PC-3 (cell line): ENCODE measurements at regions not wholly inside any gene's neighbourhood (a gene's known extent, or its start where the extent isn't known, plus 50 kb on each side); places are given as distances from the start of the nearest gene placed in this dataset.

Experiments
- ATAC-seq: fragments of 200-7000 bp; cut with Tn5 transposase; 2 replicates; pipeline ENCODE4 v1.9.1; 2020; ENCODE audit warnings: mild to moderate bottlenecking, moderate library complexity
- BruUV-seq: library from RNA; stranded (reverse); fragments of 400-500 nt; replicated peaks from 2 replicates; lab custom pipeline; 2021; lab: Mats Ljungman, UMichigan
- CTCF ChIA-PET: fragments of 300-600 bp; sonication (Branson Sonifier 250); formaldehyde crosslinking; loops from one replicate; lab custom pipeline; 2022; ENCODE audit warnings: antibody characterized with exemption; lab: Charles Lee
- POLR2A ChIA-PET: fragments of 300-600 bp; sonication (Branson Sonifier 250); formaldehyde crosslinking; loops from one replicate; lab custom pipeline; 2022; ENCODE audit warnings: antibody characterized with exemption; ENCODE audit not compliant: unreplicated experiment; lab: Charles Lee
- DNase-seq: peaks from one replicate; pipeline ENCODE4 v3.0.0-alpha.2; 2015
- H2AFZ ChIP-seq: fragments of 300-600 bp; sonication (generic); 2 replicates; pipeline ENCODE4 v1.6.0; 2016; ENCODE audit warnings: antibody characterized with exemption, low read length
- H3F3A ChIP-seq: fragments of 300-600 bp; sonication (generic); one replicate; pipeline ENCODE4 v1.6.0; 2017; ENCODE audit warnings: antibody characterized with exemption, low read length, control low read depth, mild to moderate bottlenecking; ENCODE audit not compliant: unreplicated experiment
- H3K27ac ChIP-seq: fragments of 300-600 bp; sonication (generic); 2 replicates; pipeline ENCODE4 v1.5.1; 2016; ENCODE audit warnings: mild to moderate bottlenecking, low read length
- H3K27me3 ChIP-seq: fragments of 300-600 bp; sonication (generic); 2 replicates; pipeline ENCODE4 v1.6.1; 2016; ENCODE audit warnings: low read length, mixed read lengths
- H3K36me3 ChIP-seq: fragments of 300-600 bp; sonication (generic); 2 replicates; pipeline ENCODE4 v1.6.1; 2016; ENCODE audit warnings: low read depth, mixed run types, low read length, mixed read lengths
- H3K4me1 ChIP-seq: fragments of 300-600 bp; sonication (generic); 2 replicates; pipeline ENCODE4 v1.5.1; 2016; ENCODE audit warnings: low read length; ENCODE audit not compliant: insufficient read depth
- H3K4me2 ChIP-seq: fragments of 300-600 bp; sonication (generic); 2 replicates; pipeline ENCODE4 v1.6.0; 2016; ENCODE audit warnings: low read length
- H3K4me3 ChIP-seq: fragments of 300-600 bp; sonication (generic); 2 replicates; pipeline ENCODE4 v1.5.1; 2016; ENCODE audit warnings: mild to moderate bottlenecking, low read length, mixed read lengths
- H3K79me2 ChIP-seq: fragments of 300-600 bp; sonication (generic); 2 replicates; pipeline ENCODE4 v1.6.1; 2017; ENCODE audit warnings: low read length, mixed read lengths
- H3K9ac ChIP-seq: fragments of 300-600 bp; sonication (generic); 2 replicates; pipeline ENCODE4 v1.6.0; 2016; ENCODE audit warnings: mild to moderate bottlenecking, low read length
- H3K9me2 ChIP-seq: fragments of 300-600 bp; sonication (generic); replicated peaks from 2 replicates; pipeline ENCODE4 v1.6.1; 2016; ENCODE audit warnings: mixed run types, low read length, mixed read lengths
- H3K9me3 ChIP-seq: fragments of 300-600 bp; sonication (generic); 2 replicates; pipeline ENCODE4 v1.6.1; 2016; ENCODE audit warnings: low read length, mixed read lengths
- H4K20me1 ChIP-seq: fragments of 300-600 bp; sonication (generic); 2 replicates; pipeline ENCODE4 v1.6.1; 2016; ENCODE audit warnings: low read length, mixed read lengths
- CTCF ChIP-seq: fragments of 300-600 bp; sonication (generic); conservative IDR thresholded peaks from 2 replicates; pipeline ENCODE4 v1.5.1; 2017; ENCODE audit warnings: antibody characterized with exemption, low read depth, mild to moderate bottlenecking, low read length
- EZH2 ChIP-seq: fragments of 300-600 bp; sonication (generic); IDR thresholded peaks from one replicate; pipeline ENCODE4 v1.6.1; 2017; ENCODE audit warnings: antibody characterized with exemption, mild to moderate bottlenecking, low read length; ENCODE audit not compliant: unreplicated experiment
- EZH2phosphoT487 ChIP-seq: fragments of 300-600 bp; sonication (generic); IDR thresholded peaks from 2 replicates; pipeline ENCODE4 v1.6.1; 2018; ENCODE audit warnings: mild to moderate bottlenecking, antibody characterized with exemption, low read length, borderline replicate concordance
- intact Hi-C: fragments of 100-400 bp; cut with micrococcal nuclease; formaldehyde crosslinking; loops from 2 replicates; pipeline ENCODE4 v1.9.0; 2023

DNA sequence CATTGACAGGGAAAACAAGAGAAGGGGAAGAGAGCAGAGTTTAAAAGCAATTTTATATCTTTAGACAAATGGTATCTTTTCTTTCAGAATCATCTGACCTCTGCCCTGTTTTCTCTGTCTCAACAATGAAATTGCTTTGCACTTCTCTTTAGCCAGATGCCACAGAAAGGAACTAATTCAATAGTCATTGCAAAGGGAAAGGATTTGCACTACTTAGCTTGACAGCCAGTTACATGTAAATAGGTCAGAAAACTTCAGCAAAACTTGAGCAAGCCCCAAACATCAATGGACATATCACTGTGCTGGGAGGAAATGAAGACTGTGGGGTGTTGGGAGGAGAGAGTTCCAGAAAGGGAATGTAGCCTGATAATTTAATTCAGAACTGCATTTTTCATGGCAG is 181.3 kb upstream of the FAM83B start:
- Histone ChIP-seq H3K9ac (no peak overlapping the region), H3K27me3 (no peaks in the 10 kb centered on the region), H2AFZ (no peak overlapping the region), H3F3A (no peaks in the 10 kb centered on the region), H3K27ac (no peak overlapping the region), H4K20me1 (no peaks in the 10 kb centered on the region), H3K4me1 (no peaks in the 10 kb centered on the region), H3K9me3 (peaks cover 14% of the 10 kb centered on the region; the same call in 1 of the 2 replicates), H3K36me3 (no peaks in the 10 kb centered on the region), H3K4me2 (no peak overlapping the region), H3K9me2 (no peaks in the 10 kb centered on the region), H3K4me3 (no peak overlapping the region), H3K79me2 (no peaks in the 10 kb centered on the region)
- no peak for ATAC-seq
- TF ChIP-seq CTCF (no peak), EZH2 (no peak), EZH2phosphoT487 (no peak)
- no peak for DNase-seq
- BruUV-seq: no TSS peak
- ChIA-PET CTCF (no interaction called here), POLR2A (no interaction called here)
- intact Hi-C loops: no loop called here

DNA sequence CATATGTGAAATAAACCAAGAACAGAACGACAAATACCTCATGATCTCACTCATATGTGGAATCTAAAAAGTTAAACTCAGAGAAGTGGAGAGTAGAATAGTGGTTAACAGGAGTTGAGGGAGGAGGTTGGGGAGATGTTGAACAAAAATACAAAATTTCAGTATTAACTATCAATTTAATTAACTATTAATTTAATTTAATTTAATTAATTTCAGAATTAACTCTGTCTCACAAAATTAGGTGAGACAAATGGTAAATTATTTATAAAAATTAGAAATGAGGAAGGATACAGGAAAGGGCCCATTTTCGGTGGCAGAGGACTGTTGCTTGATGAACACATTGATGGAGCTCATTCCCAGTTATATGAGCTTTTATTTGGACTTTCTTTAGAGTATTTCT is 166.0 kb upstream of the FAM83B start:
- ChIA-PET CTCF (no interaction called here), POLR2A (no interaction called here)
- ATAC-seq (no peak), DNase-seq (no peak)
- no peak overlapping the region for H3K9ac ChIP-seq
- no peaks in the 10 kb centered on the region for H3K9me3 ChIP-seq
- H4K20me1 ChIP-seq: no peaks in the 10 kb centered on the region
- peaks cover 21% of the 10 kb centered on the region for H3K4me1 ChIP-seq
- BruUV-seq: no TSS peak
- H3K4me2 ChIP-seq: no peak overlapping the region
- H3K36me3 ChIP-seq: no peaks in the 10 kb centered on the region
- H3K27ac ChIP-seq: no peak overlapping the region
- TF ChIP-seq EZH2 (no peak), CTCF (no peak), EZH2phosphoT487 (no peak)
- intact Hi-C loops: no loop called here
- no peaks in the 10 kb centered on the region for H3K27me3 ChIP-seq
- no peak overlapping the region for H3K4me3 ChIP-seq
- no peaks in the 10 kb centered on the region for H3K9me2 ChIP-seq
- H2AFZ ChIP-seq: no peak overlapping the region
- no peaks in the 10 kb centered on the region for H3F3A ChIP-seq
- no peaks in the 10 kb centered on the region for H3K79me2 ChIP-seq

GRCh38 chr6:54681267-54681666 is 165.3 kb upstream of the FAM83B start:
- no peaks in the 10 kb centered on the region for H3F3A ChIP-seq
- H3K4me1 ChIP-seq: peaks cover 21% of the 10 kb centered on the region
- POLR2A ChIA-PET: interaction anchor here (0.5 kb wide), 1 partner anchor 370 kb away, joined by 31 read pairs; no protein-coding TSS in a partner anchor
- no peaks in the 10 kb centered on the region for H3K9me2 ChIP-seq
- no peak overlapping the region for H3K4me3 ChIP-seq
- H3K27ac ChIP-seq: 0 out of 2 replicates have a peak overlapping the region, but pooled peaks have one; percentile 6
- no peaks in the 10 kb centered on the region for H3K79me2 ChIP-seq
- H3K9me3 ChIP-seq: no peaks in the 10 kb centered on the region
- H2AFZ ChIP-seq: peak overlapping the region; percentile 60
- DNase-seq: no peak
- H3K27me3 ChIP-seq: no peaks in the 10 kb centered on the region
- ATAC-seq: no peak
- peak overlapping the region; percentile 48; the same call in 1 of the 2 replicates for H3K4me2 ChIP-seq
- intact Hi-C loops: no loop called here
- BruUV-seq: no TSS peak
- H4K20me1 ChIP-seq: no peaks in the 10 kb centered on the region
- H3K36me3 ChIP-seq: no peaks in the 10 kb centered on the region
- TF ChIP-seq EZH2 (no peak), EZH2phosphoT487 (no peak), CTCF (no peak)
- CTCF ChIA-PET: no interaction called here
- no peak overlapping the region for H3K9ac ChIP-seq
